AG10803 (cell line): ENCODE measurements at regions not wholly inside any gene's neighbourhood (a gene's known extent, or its start where the extent isn't known, plus 50 kb on each side); places are given as distances from the start of the nearest gene placed in this dataset.
"Not testable (repeated sequence)": the region's sequence is repeated elsewhere in the genome, so short reads cannot be mapped to it uniquely, and the experiment has no call there.

ENCODE experiments used
- DNase-seq: peaks from one replicate; pipeline ENCODE4 v3.0.0; 2010; ENCODE audit warnings: low read depth
- H3K4me3 ChIP-seq: 2 replicates; pipeline ENCODE4 v1.5.1; 2011; ENCODE audit warnings: mild to moderate bottlenecking, low read length, control low read depth
- TF ChIP-seq, protein P1 (sequence below): conservative IDR thresholded peaks from 2 replicates; pipeline ENCODE4 v1.5.1; 2011; ENCODE audit warnings: mild to moderate bottlenecking, low read length, control low read depth, inconsistent platforms

DNA sequence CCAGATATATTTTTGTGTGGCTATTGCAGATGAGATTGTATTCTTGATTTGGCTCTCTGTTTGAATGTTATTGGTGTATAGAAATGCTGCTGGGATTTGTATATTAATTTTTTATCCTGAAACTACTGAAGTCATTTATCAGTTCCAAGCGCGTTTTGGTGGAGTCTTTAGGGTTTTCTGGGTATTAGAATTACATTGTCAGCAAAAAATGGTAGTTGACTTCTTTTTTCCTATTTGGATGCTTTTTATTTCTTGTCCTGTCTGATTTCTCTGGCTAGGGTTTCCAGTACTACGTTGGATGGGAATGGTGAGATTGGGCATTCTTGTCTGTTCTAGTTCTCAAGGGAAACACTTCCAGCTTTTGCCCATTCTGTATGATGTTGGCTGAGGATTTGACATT lies 415.5 kb upstream of the CHRM2 start:
- TF ChIP-seq, protein P1, sequence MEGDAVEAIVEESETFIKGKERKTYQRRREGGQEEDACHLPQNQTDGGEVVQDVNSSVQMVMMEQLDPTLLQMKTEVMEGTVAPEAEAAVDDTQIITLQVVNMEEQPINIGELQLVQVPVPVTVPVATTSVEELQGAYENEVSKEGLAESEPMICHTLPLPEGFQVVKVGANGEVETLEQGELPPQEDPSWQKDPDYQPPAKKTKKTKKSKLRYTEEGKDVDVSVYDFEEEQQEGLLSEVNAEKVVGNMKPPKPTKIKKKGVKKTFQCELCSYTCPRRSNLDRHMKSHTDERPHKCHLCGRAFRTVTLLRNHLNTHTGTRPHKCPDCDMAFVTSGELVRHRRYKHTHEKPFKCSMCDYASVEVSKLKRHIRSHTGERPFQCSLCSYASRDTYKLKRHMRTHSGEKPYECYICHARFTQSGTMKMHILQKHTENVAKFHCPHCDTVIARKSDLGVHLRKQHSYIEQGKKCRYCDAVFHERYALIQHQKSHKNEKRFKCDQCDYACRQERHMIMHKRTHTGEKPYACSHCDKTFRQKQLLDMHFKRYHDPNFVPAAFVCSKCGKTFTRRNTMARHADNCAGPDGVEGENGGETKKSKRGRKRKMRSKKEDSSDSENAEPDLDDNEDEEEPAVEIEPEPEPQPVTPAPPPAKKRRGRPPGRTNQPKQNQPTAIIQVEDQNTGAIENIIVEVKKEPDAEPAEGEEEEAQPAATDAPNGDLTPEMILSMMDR: no peak
- no peak for DNase-seq
- no peak overlapping the region for H3K4me3 ChIP-seq

- TF ChIP-seq, protein P1: no peak
- no peak for DNase-seq
- H3K4me3 ChIP-seq: no peak overlapping the region
Observed at GRCh38 chr7:136446751-136447150, 421.7 kb upstream of the CHRM2 start.

DNA sequence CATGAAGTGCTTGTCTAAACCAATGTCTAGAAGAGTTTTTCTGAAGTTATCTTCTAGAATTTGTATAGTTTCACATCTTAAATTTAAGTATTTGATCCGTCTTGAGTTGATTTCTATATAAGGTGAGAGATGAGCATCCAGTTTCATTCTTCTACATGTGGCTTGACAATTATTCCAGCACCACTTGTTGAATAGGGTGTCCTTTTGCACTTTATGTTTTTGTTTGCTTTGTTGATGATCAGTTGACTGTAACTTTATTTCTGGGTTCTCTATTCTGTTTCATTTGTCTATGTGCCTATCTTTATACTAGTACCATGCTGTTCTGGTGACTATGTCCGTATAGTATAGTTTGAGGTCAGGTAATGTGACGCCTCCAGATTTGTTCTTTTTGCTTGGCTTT lies 426.6 kb upstream of the CHRM2 start:
- TF ChIP-seq, protein P1: no peak
- DNase-seq: no peak
- H3K4me3 ChIP-seq: no peak overlapping the region

GRCh38 chr7:136431736-136432135 lies 436.7 kb upstream of the CHRM2 start:
- not testable (repeated sequence) for H3K4me3 ChIP-seq, DNase-seq

DNA sequence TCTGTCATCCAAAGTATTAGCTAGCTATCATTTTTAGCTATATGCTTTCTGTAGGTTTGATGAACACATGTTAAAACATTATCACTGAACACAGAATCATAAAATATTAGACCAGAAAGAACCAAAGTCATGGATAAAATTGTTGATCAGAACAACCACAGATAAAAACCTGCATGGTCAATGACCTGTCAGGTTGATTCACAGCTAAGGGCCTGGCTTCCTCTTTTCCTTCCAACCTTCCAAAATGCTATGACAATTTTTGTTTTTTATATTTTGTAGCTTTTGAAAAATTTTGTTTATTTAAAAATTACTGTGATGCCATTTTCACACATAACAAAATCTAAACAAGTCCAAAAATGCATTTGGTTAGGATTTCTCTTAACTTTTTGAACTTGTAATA lies 444.4 kb upstream of the CHRM2 start:
- TF ChIP-seq, protein P1: no peak
- no peak for DNase-seq
- no peak overlapping the region for H3K4me3 ChIP-seq

DNA sequence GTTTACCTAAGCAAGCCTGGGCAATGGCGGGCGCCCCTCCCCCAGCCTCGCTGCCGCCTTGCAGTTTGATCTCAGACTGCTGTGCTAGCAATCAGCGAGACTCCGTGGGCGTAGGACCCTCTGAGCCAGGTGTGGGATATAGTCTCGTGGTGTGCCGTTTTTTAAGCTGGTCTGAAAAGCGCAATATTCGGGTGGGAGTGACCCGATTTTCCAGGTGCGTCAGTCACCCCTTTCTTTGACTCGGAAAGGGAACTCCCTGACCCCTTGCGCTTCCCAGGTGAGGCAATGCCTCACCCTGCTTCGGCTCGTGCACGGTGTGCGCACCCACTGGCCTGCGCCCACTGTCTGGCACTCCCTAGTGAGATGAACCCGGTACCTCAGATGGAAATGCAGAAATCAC lies 442.6 kb upstream of the MTPN start:
- DNase-seq: not testable (repeated sequence)

DNA sequence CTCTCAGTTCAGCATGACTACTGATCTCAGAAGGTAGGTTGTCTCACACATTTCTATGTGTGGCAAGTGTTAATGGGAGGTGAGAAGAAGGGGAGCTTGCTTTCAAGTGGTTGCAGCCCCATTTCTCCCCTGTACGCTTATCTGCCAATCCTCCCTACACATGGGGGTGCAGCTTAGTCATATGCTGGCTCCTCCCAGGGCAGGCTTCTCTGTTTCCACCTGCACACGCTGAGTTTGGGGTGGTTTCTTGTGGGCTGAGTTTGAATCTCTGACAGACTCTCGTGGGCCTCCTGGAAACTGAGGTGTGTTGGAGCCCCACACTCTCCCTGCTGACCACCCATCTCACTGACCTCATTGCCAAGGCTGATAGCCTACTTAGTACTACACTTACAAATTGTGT lies 435.8 kb upstream of the MTPN start:
- TF ChIP-seq, protein P1: no peak
- DNase-seq: no peak
- no peak overlapping the region for H3K4me3 ChIP-seq

More for the DNA sequence above, 442.6 kb upstream of the MTPN start:
- H3K4me3 ChIP-seq: not testable (repeated sequence)

DNA sequence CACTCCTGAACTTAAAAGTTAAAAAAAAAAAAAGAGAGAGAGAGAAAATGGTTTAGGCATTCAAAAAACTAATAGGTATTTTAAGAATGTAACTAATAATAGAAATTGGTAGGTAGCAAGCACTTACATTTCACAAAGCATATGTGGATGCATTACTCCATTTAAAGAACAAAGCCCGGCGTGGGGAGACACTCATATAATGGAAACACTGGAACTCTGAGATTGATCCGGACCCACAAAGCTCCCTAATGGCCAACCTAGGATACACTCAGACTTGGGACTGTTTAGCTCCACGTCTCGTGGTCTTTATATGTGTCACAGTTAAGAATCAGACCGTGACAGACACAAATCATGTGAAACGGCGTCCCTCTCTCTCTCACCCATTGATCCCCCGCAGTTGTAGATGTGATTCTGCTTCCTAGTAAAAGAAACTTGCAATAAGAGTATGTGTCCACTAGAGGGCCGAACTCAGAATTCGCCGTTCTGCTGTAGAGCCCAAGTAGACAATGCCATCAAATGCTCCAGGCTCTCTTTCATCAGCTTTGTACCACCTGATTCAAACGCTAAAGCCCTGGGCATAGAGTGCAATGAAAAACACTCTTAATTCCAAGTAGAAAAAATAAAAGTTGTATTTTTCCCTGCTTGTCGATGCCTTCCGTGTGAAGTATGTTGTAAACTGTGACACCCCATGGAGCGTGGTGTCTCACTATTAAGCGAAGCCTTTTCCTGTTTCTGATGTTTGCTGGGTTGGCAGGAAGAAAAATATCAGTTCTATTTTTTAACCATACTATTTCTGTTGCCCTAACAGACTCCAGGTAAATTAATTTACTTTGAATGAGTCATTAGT lies 429.0 kb upstream of the MTPN start:
- TF ChIP-seq, protein P1: peak; percentile 85
- H3K4me3 ChIP-seq: no peak overlapping the region
- DNase-seq: peak; percentile 57
